NCI-H446 treated with DMSO at 0.1 percent for 48 hours (cell line): ENCODE measurements at regions not wholly inside any gene's neighbourhood (a gene's known extent, or its start where the extent isn't known, plus 50 kb on each side); places are given as distances from the start of the nearest gene placed in this dataset.
"Not testable (repeated sequence)": the region's sequence is repeated elsewhere in the genome, so short reads cannot be mapped to it uniquely, and the experiment has no call there.

ENCODE experiments used
- DNase-seq: peaks from one replicate; lab custom pipeline; 2025; lab: John Stamatoyannopoulos, UW

GRCh38 chr5:163165277-163165676, 272.1 kb upstream of the CCNG1 start:
- DNase-seq = no peak

DNA sequence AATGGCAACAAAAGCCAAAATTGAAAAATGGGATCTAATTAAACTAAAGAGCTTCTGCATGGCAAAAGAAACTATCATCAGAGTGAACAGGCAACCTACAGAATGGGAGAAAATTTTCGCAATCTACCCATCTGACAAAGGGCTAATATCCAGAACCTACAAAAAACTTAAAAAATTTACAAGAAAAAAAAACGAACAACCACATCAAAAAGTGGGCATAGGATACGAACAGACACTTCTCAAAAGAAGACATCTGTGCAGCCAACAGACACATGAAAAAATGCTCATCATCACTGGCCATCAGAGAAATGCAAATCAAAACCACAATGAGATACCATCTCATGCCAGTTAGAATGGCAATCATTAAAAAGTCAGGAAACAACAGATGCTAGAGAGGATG, 267.2 kb upstream of the CCNG1 start:
- not testable (repeated sequence) for DNase-seq

DNA sequence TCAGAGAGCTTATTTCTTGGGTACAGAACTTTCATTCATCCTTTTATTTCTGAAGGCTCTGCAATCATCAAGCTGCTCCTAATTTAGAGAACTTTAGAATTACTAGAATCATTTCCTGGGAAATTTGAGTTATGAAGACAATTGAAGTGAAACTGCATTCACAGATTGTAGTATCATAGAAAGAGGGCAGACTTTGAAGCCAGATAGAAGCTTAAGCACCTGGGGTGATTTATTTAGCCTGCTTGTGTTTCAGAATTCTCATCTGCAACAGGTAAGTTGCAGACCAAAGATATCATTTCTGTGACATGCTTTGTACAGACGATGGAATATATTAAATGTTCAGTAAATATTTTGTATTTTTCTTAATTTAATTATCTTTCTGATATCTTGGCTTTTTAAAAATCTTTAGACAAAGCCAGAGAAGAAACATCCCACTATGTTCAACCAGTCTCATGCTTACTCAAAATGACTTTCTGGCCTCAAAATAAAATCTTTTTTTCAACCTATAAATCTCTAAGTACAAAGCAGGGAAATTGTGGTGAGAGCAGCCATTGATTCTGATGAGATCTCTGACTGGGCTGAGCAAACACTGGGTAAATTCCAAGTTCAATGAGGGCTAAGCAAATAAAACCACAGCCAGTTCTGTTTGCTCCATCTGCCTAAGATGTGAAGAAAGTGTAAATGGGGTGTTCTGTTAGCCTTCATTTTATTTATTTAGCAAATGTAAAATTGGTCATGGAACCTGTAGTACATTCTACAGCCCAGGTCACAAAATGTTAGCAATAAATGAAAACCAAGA, 264.7 kb upstream of the CCNG1 start:
- DNase-seq = peak; percentile 79

GRCh38 chr5:163177971-163178370, 259.4 kb upstream of the CCNG1 start:
- no peak for DNase-seq

GRCh38 chr5:163185315-163185714, 252.1 kb upstream of the CCNG1 start:
- DNase-seq = no peak

GRCh38 chr5:163189023-163189553, 248.3 kb upstream of the CCNG1 start:
- no peak for DNase-seq

DNA sequence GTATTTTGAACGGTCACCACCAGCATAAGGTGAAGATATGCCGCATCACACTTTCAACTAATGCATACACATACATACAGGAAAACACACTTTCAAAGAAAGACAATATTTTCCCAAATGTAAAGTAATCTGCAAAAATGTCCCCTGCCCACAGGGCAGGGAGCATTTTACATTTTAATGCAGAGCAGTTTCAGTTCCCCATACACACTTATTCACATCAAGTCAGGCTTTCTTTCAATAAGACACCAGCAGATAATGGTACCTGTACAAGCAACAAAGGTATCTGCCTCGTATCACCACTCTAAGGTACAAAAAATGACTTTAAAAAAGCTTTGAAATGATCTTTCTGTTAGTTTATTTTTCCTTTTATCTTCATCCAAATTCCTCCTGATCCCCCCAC, 247.1 kb upstream of the CCNG1 start:
- DNase-seq = no peak

GRCh38 chr5:163190784-163191183, 246.6 kb upstream of the CCNG1 start:
- DNase-seq = no peak

DNA sequence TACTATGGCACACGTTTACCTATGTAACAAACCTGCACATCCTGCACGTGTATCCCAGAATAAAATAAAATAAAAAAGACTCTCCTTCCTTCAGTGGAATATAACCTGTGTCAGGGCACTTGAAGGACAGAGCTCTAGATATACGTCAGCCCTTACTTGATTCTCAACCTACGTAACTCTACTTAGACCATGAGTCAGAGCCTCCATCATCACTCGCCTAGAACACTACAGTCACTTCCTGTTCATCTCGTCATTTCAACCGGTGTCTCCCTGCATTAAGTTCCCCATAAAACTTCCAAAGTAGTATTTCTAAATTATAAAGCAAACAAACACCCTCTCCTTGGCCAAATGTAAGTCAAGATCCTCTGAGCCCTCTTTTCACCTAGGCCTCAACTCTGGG, 243.5 kb upstream of the CCNG1 start:
- no peak for DNase-seq

- no peak for DNase-seq
Measured at GRCh38 chr5:163205645-163206044, 231.8 kb upstream of the CCNG1 start.

GRCh38 chr5:163221581-163221980, 215.8 kb upstream of the CCNG1 start:
- DNase-seq = no peak

GRCh38 chr5:163222982-163223381, 214.4 kb upstream of the CCNG1 start:
- DNase-seq = no peak

GRCh38 chr5:163244445-163244987, 192.9 kb upstream of the CCNG1 start:
- DNase-seq = no peak

- no peak for DNase-seq
Measured at GRCh38 chr5:163245584-163245983, 191.8 kb upstream of the CCNG1 start.

- DNase-seq = peak; percentile 34
Measured at GRCh38 chr5:163248333-163248732, 189.1 kb upstream of the CCNG1 start.

GRCh38 chr5:163248871-163249270, 188.5 kb upstream of the CCNG1 start:
- DNase-seq = no peak

- no peak for DNase-seq
Measured at GRCh38 chr5:163252950-163253349, 184.4 kb upstream of the CCNG1 start.

DNA sequence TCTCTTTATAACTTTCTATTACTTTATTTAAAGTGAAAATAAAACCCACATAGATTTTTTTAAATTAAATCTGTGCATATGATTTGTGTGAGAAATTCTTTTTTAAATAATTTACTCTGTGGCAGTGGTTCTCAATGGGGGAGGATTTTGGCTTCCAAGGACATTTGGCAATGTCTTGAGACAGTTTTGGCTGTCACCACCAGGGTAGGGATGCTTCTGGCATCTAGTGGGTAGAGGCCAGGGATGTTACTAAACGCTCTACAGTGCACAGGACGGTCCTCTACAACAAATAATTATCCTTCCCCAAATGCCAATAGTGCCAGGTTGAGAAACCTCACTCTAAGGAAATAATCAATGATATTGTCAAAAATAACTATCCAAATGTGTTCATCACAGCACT, 177.9 kb upstream of the CCNG1 start:
- DNase-seq = no peak

GRCh38 chr5:163260471-163260870, 176.9 kb upstream of the CCNG1 start:
- DNase-seq = no peak

DNA sequence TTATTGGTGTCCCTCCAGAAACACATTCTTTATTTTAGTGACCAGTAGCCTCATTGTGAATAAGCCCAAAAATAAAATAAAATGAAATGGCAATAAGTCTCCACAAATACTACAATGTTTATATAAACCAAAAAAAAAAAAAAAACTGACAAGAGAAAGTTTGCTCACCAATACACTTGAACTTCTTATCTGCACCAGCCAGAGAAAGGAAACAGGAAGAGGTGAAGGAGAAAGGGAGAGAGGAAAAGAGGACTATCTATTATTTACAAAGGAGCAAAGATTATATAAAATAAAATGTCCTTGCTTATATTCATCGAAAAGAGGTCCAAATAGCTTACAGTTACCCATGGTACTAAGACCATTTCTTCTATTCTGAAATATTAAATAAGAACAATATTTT, 176.4 kb upstream of the CCNG1 start:
- DNase-seq = no peak

GRCh38 chr5:163261647-163262269, 175.6 kb upstream of the CCNG1 start:
- peak; percentile 36 for DNase-seq

DNA sequence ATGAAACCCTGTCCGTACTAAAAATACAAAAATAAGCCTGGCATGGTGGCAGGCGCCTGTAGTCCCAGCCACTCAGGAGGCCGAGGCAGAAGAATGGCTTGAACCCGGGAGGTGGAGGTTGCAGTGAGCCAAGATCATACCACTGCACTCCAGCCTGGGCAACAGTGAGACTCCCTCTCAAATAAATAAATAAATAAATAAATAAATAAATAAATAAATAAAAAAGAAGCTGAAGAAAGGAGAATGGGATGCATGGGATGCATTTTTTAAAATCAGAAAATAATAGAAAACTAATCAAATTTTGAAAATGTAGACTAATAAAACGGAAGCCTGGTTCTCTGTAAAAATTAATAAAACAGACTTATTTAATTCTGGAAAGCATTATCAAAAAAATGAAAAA, 171.1 kb upstream of the CCNG1 start:
- not testable (repeated sequence) for DNase-seq

GRCh38 chr5:163269624-163270023, 167.8 kb upstream of the CCNG1 start:
- DNase-seq = peak; percentile 30
